ENCODE measurements at regions not wholly inside any gene's neighbourhood (a gene's known extent, or its start where the extent isn't known, plus 50 kb on each side); places are given as distances from the start of the nearest gene placed in this dataset.
"Not testable (repeated sequence)": the region's sequence is repeated elsewhere in the genome, so short reads cannot be mapped to it uniquely, and the experiment has no call there.

DNA sequence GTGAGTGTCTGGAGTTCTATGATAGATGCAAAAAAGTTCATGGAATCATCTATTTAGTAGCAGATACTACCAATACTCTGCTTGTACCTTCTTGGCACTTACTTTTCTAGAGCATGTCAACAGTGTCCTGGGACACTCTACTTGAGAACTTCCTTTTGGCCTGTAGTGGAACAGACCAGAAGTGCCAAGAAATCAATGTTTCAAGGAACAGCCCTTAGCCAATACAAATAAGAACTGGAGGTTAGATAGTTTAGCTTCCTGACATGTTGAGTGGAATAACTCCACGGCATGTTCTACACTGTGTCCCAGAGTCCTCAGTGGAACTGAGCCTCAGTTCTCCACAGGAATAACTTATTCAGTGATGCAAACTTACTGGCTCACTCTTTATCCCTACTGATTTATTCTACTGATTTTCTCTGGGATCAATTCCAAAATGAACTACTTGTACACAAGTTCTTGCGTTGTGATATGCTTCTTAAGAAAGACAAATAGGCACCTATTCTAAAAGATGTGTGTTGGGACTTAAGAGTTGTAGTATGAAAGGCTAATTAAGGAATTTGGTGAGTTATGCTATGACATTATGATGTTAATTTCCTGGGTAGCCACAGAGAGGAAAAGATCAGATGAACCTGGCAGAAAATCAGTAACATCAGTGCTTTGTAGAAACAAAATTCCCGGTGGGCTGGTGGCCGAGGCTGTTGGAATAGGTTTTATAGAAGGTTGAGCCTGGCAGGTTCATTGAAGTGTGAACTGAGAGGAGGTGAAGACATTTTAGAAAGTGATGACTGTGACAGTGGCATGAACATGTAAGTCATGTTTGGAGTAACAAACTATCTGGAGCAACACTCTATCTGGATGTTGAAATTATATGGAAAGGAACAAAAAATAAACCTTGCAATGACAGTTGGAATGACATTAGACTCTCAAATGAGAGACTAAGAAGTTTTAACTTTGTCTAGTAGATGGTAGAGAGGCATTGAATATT, 101.8 kb upstream of the RBMS3 start:
- intact Hi-C loops (cut with DNase I) = no loop called here
- DNase-seq (no peak), ATAC-seq (ENCODE audit: poor library complexity) (peak; percentile 37)

GRCh38 chr3:29181149-29181780, 99.6 kb upstream of the RBMS3 start:
- ATAC-seq (ENCODE audit: poor library complexity) = no peak
- intact Hi-C loops (cut with DNase I) = no loop called here
- no peak for DNase-seq

DNA sequence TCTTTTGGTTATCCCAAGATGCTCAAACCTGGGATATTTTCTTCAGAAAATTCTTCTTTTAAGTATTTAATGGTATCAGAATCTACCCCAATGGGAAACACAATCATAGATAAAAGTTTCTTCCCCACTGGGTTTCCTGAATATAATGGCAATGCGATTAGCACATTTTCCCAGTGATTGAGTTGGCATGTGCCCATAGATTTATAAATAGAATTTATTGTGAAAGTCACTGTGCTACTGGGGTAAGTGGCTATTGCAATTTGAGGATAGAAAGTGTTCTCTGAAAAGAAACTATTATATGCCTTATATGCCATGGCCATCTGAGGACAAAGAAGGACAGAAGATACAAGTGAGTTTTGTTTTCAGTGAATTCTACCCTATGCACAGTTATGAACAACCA, 99.0 kb upstream of the RBMS3 start:
- DNase-seq = no peak
- intact Hi-C loops (cut with DNase I) = no loop called here
- peak; percentile 54 for ATAC-seq (ENCODE audit: poor library complexity)

- intact Hi-C loops (cut with DNase I); DNase-seq: not testable (repeated sequence)
- ATAC-seq (ENCODE audit: poor library complexity) = peak; percentile 91
Observed at GRCh38 chr3:29182828-29183227, 98.0 kb upstream of the RBMS3 start.

GRCh38 chr3:29183346-29184087, 97.4 kb upstream of the RBMS3 start:
- ATAC-seq (ENCODE audit: poor library complexity) (no peak), DNase-seq (no peak)
- intact Hi-C loops (cut with DNase I) = no loop called here

DNA sequence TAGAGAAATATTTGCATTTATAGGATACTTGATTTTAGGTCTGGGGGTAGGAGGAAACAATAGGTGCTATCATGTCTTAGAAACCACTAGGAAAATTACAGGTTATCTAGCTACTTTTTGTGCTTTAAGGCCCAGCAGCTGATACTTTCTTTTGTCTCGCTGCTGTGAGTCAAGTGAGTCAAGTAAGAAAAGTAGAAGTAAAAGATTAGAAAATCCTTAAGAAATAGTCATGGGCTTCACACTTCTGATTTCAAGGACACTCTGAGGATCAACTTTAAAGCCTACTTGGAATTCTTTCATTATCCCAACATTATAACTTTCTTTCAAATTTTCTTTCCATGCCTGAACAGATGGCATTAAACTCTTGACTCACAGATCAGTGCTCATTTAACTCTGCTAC, 95.2 kb upstream of the RBMS3 start:
- DNase-seq (no peak), ATAC-seq (ENCODE audit: poor library complexity) (no peak)
- intact Hi-C loops (cut with DNase I) = no loop called here

GRCh38 chr3:29186131-29186599, 94.7 kb upstream of the RBMS3 start:
- DNase-seq (no peak), ATAC-seq (ENCODE audit: poor library complexity) (no peak)
- intact Hi-C loops (cut with DNase I) = no loop called here

- DNase-seq (no peak), ATAC-seq (ENCODE audit: poor library complexity) (no peak)
- intact Hi-C loops (cut with DNase I) = no loop called here
Observed at GRCh38 chr3:29186982-29187725, 93.7 kb upstream of the RBMS3 start.

GRCh38 chr3:29189328-29189727, 91.5 kb upstream of the RBMS3 start:
- ATAC-seq (ENCODE audit: poor library complexity) (no peak), DNase-seq (no peak)
- intact Hi-C loops (cut with DNase I) = no loop called here

- DNase-seq = no peak
- ATAC-seq (ENCODE audit: poor library complexity) = no peak
- intact Hi-C loops (cut with DNase I) = no loop called here
Observed at GRCh38 chr3:29194139-29194538, 86.7 kb upstream of the RBMS3 start.

DNA sequence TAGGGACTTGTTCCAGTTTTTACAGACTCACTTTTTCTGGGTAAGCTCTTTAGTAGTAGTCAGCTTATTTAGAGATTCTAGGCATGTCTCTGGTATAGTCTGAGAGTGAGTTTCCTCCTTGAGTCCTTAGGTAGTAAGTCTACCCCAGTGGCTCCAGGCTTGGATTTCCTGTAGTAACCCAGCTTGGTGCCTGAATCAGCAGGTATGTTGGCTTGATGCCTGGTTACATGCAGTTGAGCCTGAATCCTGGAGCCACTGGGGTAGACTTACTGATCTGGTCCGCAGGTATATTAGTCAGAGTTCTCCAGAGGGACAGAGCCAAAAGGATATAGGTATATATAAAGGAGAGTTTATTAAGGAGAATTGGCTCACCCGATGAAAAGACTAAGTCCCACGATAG, 85.8 kb upstream of the RBMS3 start:
- no peak for ATAC-seq (ENCODE audit: poor library complexity)

GRCh38 chr3:29201604-29202003, 79.3 kb upstream of the RBMS3 start:
- no peak for DNase-seq
- intact Hi-C loops (cut with DNase I) = no loop called here
- ATAC-seq (ENCODE audit: poor library complexity) = no peak

More for the DNA sequence above, 85.8 kb upstream of the RBMS3 start:
- DNase-seq = no peak
- intact Hi-C loops (cut with DNase I) = no loop called here

DNA sequence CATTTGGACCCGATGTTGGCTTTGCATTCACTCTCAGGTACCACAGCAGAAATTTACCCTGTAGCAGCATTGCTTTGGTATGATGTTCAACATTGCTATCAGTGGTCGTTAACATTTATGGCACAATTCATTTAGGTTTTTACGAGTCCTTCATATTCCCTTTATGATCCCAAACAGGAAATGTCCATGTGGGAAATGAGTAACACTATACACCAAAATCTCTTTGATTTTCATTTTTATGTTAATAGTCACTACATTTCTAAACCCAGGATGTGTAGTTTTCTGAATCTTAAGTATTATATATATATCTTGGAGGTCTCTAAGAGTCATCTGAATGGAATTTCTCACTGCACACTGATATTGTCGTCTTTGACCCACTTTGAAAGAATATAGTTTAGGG, 78.5 kb upstream of the RBMS3 start:
- intact Hi-C loops (cut with DNase I) = no loop called here
- ATAC-seq (ENCODE audit: poor library complexity) = no peak
- no peak for DNase-seq

DNA sequence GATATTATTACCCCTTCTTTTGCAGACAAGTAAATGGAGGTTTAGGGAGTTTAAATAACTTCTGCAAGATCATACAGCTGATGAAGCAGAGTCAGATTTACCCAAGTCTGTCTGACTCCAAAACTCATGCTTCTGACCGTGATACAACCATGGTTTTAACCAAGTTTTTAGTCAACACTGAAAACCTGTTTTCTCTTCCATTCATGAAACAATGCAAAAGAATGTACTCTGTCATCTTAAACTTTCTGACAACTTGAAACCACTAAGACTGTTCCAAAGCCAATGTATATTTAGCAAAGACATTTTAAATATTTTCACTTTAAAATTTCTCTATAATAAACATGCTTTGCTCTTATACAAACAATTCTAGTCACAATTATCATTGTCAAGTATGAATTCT, 77.0 kb upstream of the RBMS3 start:
- no peak for DNase-seq
- intact Hi-C loops (cut with DNase I) = no loop called here

DNA sequence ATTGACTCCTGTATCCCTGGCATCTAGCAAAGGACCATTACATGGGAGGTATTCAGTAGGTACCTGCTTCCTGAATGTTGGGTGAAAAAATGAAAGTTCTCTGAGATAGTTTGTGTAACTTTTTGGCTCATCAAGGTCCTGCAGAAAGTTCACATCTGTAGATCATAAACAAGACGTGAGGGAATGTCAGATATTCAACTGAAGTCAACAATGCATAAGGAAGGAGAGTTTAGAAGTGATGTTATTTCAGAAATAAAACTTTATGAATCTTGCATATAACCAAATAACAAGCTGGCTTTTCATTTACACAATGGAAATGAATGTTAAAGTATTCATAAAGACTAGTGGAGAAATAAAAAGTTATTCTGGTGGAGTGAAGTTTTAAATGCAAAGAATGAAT, 73.4 kb upstream of the RBMS3 start:
- intact Hi-C loops (cut with DNase I) = no loop called here
- ATAC-seq (ENCODE audit: poor library complexity) (no peak), DNase-seq (no peak)

More for the DNA sequence above, 77.0 kb upstream of the RBMS3 start:
- ATAC-seq (ENCODE audit: poor library complexity) = no peak

- DNase-seq (no peak), ATAC-seq (ENCODE audit: poor library complexity) (no peak)
- intact Hi-C loops (cut with DNase I) = no loop called here
Observed at GRCh38 chr3:29212789-29213433, 68.0 kb upstream of the RBMS3 start.

- ATAC-seq (ENCODE audit: poor library complexity) (no peak), DNase-seq (no peak)
- intact Hi-C loops (cut with DNase I) = no loop called here
Observed at GRCh38 chr3:29214009-29214658, 66.7 kb upstream of the RBMS3 start.

GRCh38 chr3:29215948-29216347, 64.9 kb upstream of the RBMS3 start:
- DNase-seq (no peak), ATAC-seq (ENCODE audit: poor library complexity) (no peak)
- intact Hi-C loops (cut with DNase I) = no loop called here
